ENCODE measurements at regions not wholly inside any gene's neighbourhood (a gene's known extent, or its start where the extent isn't known, plus 50 kb on each side); places are given as distances from the start of the nearest gene placed in this dataset.

DNA sequence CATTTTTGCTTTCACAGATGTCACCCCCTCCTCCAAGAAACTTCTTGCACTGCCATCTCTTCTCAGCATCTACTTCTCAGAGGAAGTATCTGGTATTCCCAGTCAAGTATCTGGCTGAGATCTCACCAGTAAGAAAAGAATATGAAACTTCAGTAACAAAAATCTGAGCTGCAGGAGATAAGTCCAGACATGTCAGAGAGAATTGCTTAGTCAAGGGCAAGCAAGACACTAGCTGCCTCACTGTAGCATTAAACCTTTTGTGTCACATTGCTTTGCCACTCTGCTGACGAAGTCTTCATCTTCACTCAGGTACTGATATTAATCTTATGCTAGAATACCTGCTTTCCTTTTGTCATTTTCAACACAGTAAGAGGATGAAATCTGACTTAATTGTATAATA is 70.6 kb upstream of the ZC3H12C start:
- no peak for TF ChIP-seq RNF2 (conservative IDR thresholded peaks at IDR 0.05; ENCODE audit: low read depth)
- TF ChIP-seq POLR2A (IDR thresholded peaks at IDR 0.05; ENCODE audit: insufficient read depth in 1 of 2, low read depth in 2 of 2, low read length in 2 of 2): no peak
- TF ChIP-seq, protein P1, sequence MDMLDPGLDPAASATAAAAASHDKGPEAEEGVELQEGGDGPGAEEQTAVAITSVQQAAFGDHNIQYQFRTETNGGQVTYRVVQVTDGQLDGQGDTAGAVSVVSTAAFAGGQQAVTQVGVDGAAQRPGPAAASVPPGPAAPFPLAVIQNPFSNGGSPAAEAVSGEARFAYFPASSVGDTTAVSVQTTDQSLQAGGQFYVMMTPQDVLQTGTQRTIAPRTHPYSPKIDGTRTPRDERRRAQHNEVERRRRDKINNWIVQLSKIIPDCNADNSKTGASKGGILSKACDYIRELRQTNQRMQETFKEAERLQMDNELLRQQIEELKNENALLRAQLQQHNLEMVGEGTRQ (IDR thresholded peaks at IDR 0.05; ENCODE audit: low read depth, low read length): no peak
- TF ChIP-seq, protein P1 (CRISPR knock-in tag; IDR thresholded peaks at IDR 0.05; ENCODE audit: borderline replicate concordance): no peak
- no peak for TF ChIP-seq CBFB (CRISPR knock-in tag; IDR thresholded peaks at IDR 0.05)

Data from HepG2 (cell line).